Left hindlimb (tissue), 1 donor: ENCODE measurements at regions not wholly inside any gene's neighbourhood (a gene's known extent, or its start where the extent isn't known, plus 50 kb on each side); places are given as distances from the start of the nearest gene placed in this dataset.
"Not testable (repeated sequence)": the region's sequence is repeated elsewhere in the genome, so short reads cannot be mapped to it uniquely, and the experiment has no call there.

Source experiments
- DNase-seq: peaks from one replicate; pipeline ENCODE4 v3.0.0-alpha.2; 2018

DNA sequence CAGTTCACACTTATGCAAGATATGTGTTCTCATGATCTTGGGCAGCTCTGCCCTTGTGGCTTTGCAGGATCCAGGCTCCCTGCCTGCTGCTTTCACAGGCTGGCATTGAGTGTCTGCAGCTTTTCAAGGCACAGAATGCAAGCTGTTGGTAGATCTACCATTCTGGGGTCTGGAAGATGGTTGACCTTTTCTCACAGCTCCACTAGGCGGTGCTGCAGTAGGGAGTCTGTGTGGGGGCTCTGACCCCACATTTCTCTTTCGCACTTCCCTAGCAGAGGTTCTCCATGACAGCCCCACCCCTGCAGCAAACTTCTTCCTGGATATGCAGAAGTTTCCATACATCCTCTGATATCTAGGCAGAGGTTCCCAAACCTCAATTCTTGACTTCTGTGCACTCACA lies 500.5 kb downstream of the BRINP3 start:
- DNase-seq = no peak

DNA sequence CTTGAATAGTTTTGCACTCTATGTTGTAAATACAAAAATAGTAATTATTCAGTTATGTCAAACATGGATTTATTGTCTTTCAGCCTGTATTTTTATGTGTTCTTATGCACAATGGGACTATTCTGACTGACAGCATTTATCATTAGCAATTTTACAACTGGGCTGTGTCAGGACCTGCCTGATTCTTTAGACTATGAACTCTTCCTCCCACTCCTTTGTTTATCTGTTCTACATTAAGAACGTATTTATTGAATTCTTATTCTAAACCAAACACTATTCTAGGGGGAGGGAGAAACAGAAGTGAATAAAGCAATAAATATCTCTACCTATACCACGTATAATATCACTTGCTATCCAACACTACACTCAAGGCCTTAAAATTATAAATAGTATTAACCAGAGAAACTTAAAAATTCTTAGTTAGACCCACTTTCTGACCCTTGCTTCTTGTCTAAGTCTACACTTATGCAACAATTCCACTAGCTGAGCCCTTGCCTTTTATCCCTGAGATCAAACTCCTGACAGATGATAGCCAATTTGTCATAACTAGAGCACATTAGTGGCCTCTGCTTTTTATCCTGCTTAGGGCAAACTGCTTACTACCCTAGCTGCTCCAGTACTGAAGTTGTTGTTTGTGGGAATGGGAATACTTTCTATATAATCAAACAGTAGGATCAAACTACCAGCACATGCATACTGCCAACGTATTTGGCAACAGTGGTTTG lies 494.3 kb downstream of the BRINP3 start:
- no peak for DNase-seq

DNA sequence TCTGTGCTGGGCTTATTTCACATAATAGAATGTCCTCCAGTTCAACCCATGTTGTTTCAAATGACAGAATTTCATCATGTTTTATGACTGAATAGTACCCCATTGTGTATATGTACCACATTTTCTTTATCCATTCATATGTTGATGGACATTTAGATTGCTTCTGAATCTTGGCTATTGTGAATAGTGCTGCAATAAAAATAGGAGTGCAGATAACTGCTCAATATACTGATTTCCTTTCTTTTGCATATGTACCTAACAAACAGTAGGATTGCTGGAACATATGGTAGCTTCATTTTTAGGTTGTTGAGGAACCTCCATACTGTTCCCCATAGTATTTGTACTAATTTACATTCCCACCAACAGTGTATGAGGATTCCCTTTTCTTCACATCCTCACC lies 491.1 kb downstream of the BRINP3 start:
- DNase-seq = no peak

GRCh38 chr1:189987509-189987908 lies 490.2 kb downstream of the BRINP3 start:
- DNase-seq = no peak

DNA sequence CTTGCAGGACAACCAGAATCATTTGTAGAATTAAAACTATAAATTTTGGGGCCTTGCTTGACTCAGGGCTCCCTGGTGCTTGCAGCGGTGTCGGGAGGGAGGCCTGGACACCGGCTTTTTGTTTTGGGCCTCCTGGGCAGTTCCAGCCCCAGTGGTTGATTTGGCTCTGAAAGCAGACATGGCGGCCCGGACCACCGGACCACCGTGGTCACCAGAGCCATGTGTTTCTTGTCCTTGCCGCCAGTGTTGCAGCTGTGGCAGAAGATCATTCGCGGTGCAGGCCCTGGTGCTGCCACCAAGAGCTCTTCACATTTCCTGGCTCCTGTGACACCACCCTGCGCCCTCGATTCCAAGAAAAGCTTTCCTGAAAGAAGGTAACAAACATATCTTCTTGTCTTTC lies 484.8 kb downstream of the BRINP3 start:
- no peak for DNase-seq

DNA sequence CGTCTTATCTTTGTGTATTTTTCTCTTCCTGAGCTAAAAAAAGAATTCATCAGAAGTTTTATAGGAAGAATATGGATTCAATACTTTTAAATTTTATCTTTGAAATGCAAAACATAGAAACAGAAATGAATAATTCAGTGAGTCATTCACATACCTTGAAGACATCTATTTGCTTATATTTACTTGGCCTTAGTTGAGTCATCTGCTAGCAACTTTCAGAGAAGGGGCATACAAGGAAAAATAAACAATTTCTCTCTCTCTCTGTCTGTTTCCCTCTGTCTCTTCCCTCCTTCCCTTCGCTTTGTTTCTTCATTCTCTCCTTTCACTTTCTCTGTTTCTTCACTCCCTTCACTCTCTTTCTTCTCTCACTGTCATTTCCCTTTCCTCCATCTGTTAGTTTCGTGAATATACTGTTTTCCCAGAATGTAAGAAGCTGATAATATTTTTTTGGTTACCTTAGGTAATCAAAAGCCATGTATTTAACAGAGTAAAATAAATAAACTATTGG lies 477.2 kb downstream of the BRINP3 start:
- DNase-seq = no peak

DNA sequence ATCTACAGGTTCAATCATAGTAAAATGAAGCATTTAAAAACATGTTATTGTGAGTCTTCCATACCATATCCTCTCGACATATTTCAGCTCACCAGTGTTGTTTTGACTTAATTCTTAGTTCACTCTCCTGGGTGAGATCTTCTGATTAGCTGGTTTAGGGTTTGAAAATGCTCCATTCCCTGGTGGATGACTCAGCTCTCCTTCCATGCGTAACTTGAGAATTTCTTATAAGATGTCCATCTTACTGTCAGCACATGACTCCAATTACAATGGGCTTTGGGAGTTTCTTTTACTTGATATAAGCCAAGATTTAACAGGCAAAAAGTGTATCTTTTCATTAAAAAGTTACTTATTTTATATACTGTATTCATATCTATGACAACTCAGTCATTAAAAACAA lies 476.5 kb downstream of the BRINP3 start:
- no peak for DNase-seq

GRCh38 chr1:190003376-190003775 lies 474.3 kb downstream of the BRINP3 start:
- no peak for DNase-seq

- no peak for DNase-seq
Observed at GRCh38 chr1:190011585-190011984, 466.1 kb downstream of the BRINP3 start.

DNA sequence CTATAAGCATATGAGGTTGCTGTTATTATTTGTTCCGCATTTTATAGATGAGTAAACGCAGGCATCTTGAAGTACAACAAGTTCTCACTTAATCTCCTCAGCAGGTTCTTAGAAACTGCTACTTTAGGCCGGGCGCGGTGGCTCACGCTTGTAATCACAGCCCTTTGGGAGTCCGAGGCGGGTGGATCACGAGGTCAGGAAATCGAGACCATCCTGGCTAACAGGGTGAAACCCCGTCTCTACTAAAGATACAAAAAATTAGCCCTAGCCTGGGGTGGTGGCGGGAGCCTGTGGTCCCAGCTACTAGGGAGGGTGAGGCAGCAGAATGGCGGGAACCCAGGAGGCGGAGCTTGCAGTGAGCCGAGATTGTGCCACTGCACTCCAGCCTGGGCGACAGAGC lies 458.5 kb downstream of the BRINP3 start:
- DNase-seq = not testable (repeated sequence)

GRCh38 chr1:190019717-190020116 lies 457.9 kb downstream of the BRINP3 start:
- no peak for DNase-seq

- no peak for DNase-seq
Observed at GRCh38 chr1:190022709-190023108, 455.0 kb downstream of the BRINP3 start.

- DNase-seq = no peak
Observed at GRCh38 chr1:190029441-190029840, 448.2 kb downstream of the BRINP3 start.

DNA sequence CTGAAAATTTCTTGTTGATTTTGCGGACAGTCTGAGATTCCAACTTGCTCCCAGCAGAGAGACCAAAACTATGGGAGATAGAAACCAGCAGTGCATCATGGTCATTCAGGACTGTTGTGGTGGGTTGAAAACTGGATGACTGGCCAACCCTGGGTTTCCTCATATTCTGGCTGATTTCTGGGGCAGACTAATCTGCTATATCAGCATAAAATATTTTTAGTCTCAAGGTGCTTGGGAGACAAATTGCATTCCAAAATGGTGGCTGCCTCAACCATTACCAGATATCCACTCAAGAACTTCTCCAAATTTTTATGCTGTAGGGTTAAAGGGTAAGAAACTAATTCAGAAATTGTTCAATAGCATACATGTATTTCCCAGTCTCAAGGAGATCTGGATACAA lies 434.0 kb downstream of the BRINP3 start:
- no peak for DNase-seq

GRCh38 chr1:190046231-190046630 lies 431.4 kb downstream of the BRINP3 start:
- no peak for DNase-seq
